ENCODE measurements at regions not wholly inside any gene's neighbourhood (a gene's known extent, or its start where the extent isn't known, plus 50 kb on each side); places are given as distances from the start of the nearest gene placed in this dataset.
A peak's percentile ranks its signal among the peaks of the same experiment; 100 is the strongest.

- DNase-seq (ENCODE audit: low read depth in 2 of 2): no peak
Observed at GRCh38 chr2:789529-789928, 112.3 kb upstream of the TMEM18 start.

GRCh38 chr2:788227-789032 lies 111.2 kb upstream of the TMEM18 start:
- no peak for DNase-seq (ENCODE audit: low read depth in 2 of 2)

GRCh38 chr2:784753-785152 lies 107.5 kb upstream of the TMEM18 start:
- no peak for DNase-seq (ENCODE audit: low read depth in 2 of 2)

GRCh38 chr2:780581-780980 lies 103.4 kb upstream of the TMEM18 start:
- DNase-seq (ENCODE audit: low read depth in 2 of 2): no peak

GRCh38 chr2:780002-780401 lies 102.8 kb upstream of the TMEM18 start:
- no peak for DNase-seq (ENCODE audit: low read depth in 2 of 2)

GRCh38 chr2:778731-779350 lies 101.6 kb upstream of the TMEM18 start:
- DNase-seq (ENCODE audit: low read depth in 2 of 2): no peak

- no peak for DNase-seq (ENCODE audit: low read depth in 2 of 2)
Observed at GRCh38 chr2:777546-777945, 100.3 kb upstream of the TMEM18 start.

GRCh38 chr2:777051-777450 lies 99.8 kb upstream of the TMEM18 start:
- no peak for DNase-seq (ENCODE audit: low read depth in 2 of 2)

GRCh38 chr2:776487-776886 lies 99.3 kb upstream of the TMEM18 start:
- DNase-seq (ENCODE audit: low read depth in 2 of 2): no peak

GRCh38 chr2:776038-776437 lies 98.8 kb upstream of the TMEM18 start:
- no peak for DNase-seq (ENCODE audit: low read depth in 2 of 2)

- no peak for DNase-seq (ENCODE audit: low read depth in 2 of 2)
Observed at GRCh38 chr2:774436-774835, 97.2 kb upstream of the TMEM18 start.

GRCh38 chr2:773256-774160 lies 96.3 kb upstream of the TMEM18 start:
- no peak for DNase-seq (ENCODE audit: low read depth in 2 of 2)

GRCh38 chr2:771538-771937 lies 94.3 kb upstream of the TMEM18 start:
- DNase-seq (ENCODE audit: low read depth in 2 of 2): no peak

GRCh38 chr2:770776-771175 lies 93.6 kb upstream of the TMEM18 start:
- DNase-seq (ENCODE audit: low read depth in 2 of 2): no peak

- DNase-seq (ENCODE audit: low read depth in 2 of 2): no peak
Observed at GRCh38 chr2:769771-770170, 92.6 kb upstream of the TMEM18 start.

GRCh38 chr2:768451-768850 lies 91.2 kb upstream of the TMEM18 start:
- no peak for DNase-seq (ENCODE audit: low read depth in 2 of 2)

GRCh38 chr2:767944-768343 lies 90.7 kb upstream of the TMEM18 start:
- DNase-seq (ENCODE audit: low read depth in 2 of 2): no peak

- peak in 1 of 2 donors; percentile 7 for DNase-seq (ENCODE audit: low read depth in 2 of 2)
Observed at GRCh38 chr2:767440-767839, 90.2 kb upstream of the TMEM18 start.

GRCh38 chr2:766255-766654 lies 89.0 kb upstream of the TMEM18 start:
- no peak for DNase-seq (ENCODE audit: low read depth in 2 of 2)

GRCh38 chr2:765369-765768 lies 88.2 kb upstream of the TMEM18 start:
- no peak for DNase-seq (ENCODE audit: low read depth in 2 of 2)

GRCh38 chr2:763766-764525 lies 86.7 kb upstream of the TMEM18 start:
- DNase-seq (ENCODE audit: low read depth in 2 of 2): no peak

GRCh38 chr2:762646-763045 lies 85.4 kb upstream of the TMEM18 start:
- DNase-seq (ENCODE audit: low read depth in 2 of 2): no peak
